H1 (cell line): ENCODE measurements at regions not wholly inside any gene's neighbourhood (a gene's known extent, or its start where the extent isn't known, plus 50 kb on each side); places are given as distances from the start of the nearest gene placed in this dataset.

Experiments used
- CEBPB ChIP-seq: IDR thresholded peaks from 2 replicates; pipeline ENCODE4 v1.6.1; 2012; ENCODE audit warnings: low read depth, low read length
- CTCF ChIP-seq, 3 experiments: IDR thresholded peaks; 1 replicate in 2 of 3; 2 replicates in 1 of 3; pipeline versions ENCODE4 v1.5.1 to v1.6.1; 2011; ENCODE audit warnings: low read length in 3 of 3, mild to moderate bottlenecking in 3 of 3, inconsistent platforms in 2 of 3, low read depth in 1 of 3, moderate library complexity in 1 of 3; ENCODE audit not compliant: insufficient read depth in 1 of 3; ENCODE audit errors: control extremely low read depth in 1 of 3
- MAFK ChIP-seq: IDR thresholded peaks from 2 replicates; pipeline ENCODE4 v1.6.1; 2012; ENCODE audit warnings: low read depth, mild to moderate bottlenecking, improper control_type of control experiment, low read length
- MAX ChIP-seq: IDR thresholded peaks from 2 replicates; pipeline ENCODE4 v1.6.1; 2012; ENCODE audit warnings: inconsistent platforms
- POLR2A ChIP-seq, 2 experiments: IDR thresholded peaks; 1 replicate in 1 of 2; 2 replicates in 1 of 2; pipeline ENCODE4 v1.6.1; 2011; ENCODE audit warnings: low read depth in 2 of 2, low read length in 2 of 2, mild to moderate bottlenecking in 2 of 2; ENCODE audit errors: control extremely low read depth in 1 of 2
- POLR2AphosphoS5 ChIP-seq: IDR thresholded peaks from 2 replicates; pipeline ENCODE4 v1.6.1; 2011; ENCODE audit warnings: low read depth, low read length
- SIX5 ChIP-seq: IDR thresholded peaks from 2 replicates; pipeline ENCODE4 v1.6.1; 2011; ENCODE audit warnings: mild to moderate bottlenecking, low read depth, low read length
- YY1 ChIP-seq: IDR thresholded peaks from 2 replicates; pipeline ENCODE4 v1.6.1; 2011; ENCODE audit warnings: low read depth, mild to moderate bottlenecking, low read length
- TF ChIP-seq, protein P1 (sequence below): IDR thresholded peaks from 2 replicates; pipeline ENCODE4 v1.6.1; 2011; ENCODE audit warnings: low read depth, mild to moderate bottlenecking, low read length; ENCODE audit not compliant: insufficient read depth

GRCh38 chr12:105626653-105627052 lies 296.2 kb downstream of the C12orf75 start:
- TF ChIP-seq YY1 (no peak), CTCF (IDR thresholded peaks at IDR 0.05; ENCODE audit: control extremely low read depth in 1 of 3, insufficient read depth in 1 of 3, low read depth in 1 of 3, low read length in 3 of 3) (no peak), MAFK (no peak), POLR2A (IDR thresholded peaks at IDR 0.05; ENCODE audit: control extremely low read depth in 1 of 2, low read depth in 2 of 2, low read length in 2 of 2) (no peak), POLR2AphosphoS5 (no peak), SIX5 (no peak), MAX (no peak), CEBPB (no peak)
- TF ChIP-seq, protein P1, sequence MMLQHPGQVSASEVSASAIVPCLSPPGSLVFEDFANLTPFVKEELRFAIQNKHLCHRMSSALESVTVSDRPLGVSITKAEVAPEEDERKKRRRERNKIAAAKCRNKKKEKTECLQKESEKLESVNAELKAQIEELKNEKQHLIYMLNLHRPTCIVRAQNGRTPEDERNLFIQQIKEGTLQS, result no peak
